ENCODE measurements at regions not wholly inside any gene's neighbourhood (a gene's known extent, or its start where the extent isn't known, plus 50 kb on each side); places are given as distances from the start of the nearest gene placed in this dataset.
A peak's percentile ranks its signal among the peaks of the same experiment; 100 is the strongest.

- no TSS peak for BruUV-seq (replicated peaks)
- CTCF ChIA-PET, result interaction anchor here (1.0 to 1.8 kb wide), 4 partner anchors 8 to 847 kb away, joined by 3 to 4 read pairs (median 4); no protein-coding TSS in a partner anchor
- H4K20me1 ChIP-seq (ENCODE audit: control insufficient read depth, insufficient read depth), result no peaks in the 10 kb centered on the region
- H3K4me2 ChIP-seq (ENCODE audit: control insufficient read depth, insufficient read depth), result peak overlapping the region; percentile 92
- no peaks in the 10 kb centered on the region for H3K9me3 ChIP-seq (replicated peaks; ENCODE audit: control insufficient read depth, insufficient read depth, low read length)
- DNase-seq (ENCODE audit: low read depth, low spot score), result peak; percentile 68
- peak overlapping the region; percentile 71 for H3K4me3 ChIP-seq
- intact Hi-C loops (cut with micrococcal nuclease; ENCODE audit: unreplicated experiment) (loop anchor here (2.0 to 5.0 kb wide), 2 partner anchors 244 to 847 kb away; no protein-coding TSS in a partner anchor), in situ Hi-C loops (cut with MboI) (loop anchor here (5.0 kb wide), 1 partner anchor 846 kb away; the partner anchor contains the start of gene ALCAM)
- H3K36me3 ChIP-seq (ENCODE audit: control insufficient read depth in 2 of 2, insufficient read depth in 2 of 2, low read length in 1 of 2), result no peaks in the 10 kb centered on the region
- H2AFZ ChIP-seq (ENCODE audit: control insufficient read depth, low read depth, low read length), result peak overlapping the region; percentile 35; the same call in 1 of the 2 replicates
- RAD21 ChIA-PET (ENCODE audit: unreplicated experiment), result interaction anchor here (0.8 to 1.6 kb wide), 2 partner anchors 11 to 847 kb away, joined by 3 to 4 read pairs; no protein-coding TSS in a partner anchor
- peaks cover 4% of the 10 kb centered on the region for H3K79me2 ChIP-seq (ENCODE audit: control insufficient read depth, insufficient read depth, low read length)
- peak overlapping the region; percentile 91 for H3K27ac ChIP-seq (ENCODE audit: control insufficient read depth, insufficient read depth)
- SMC1A ChIA-PET (ENCODE audit: uncharacterized antibody, unreplicated experiment), result interaction anchor here (1.2 kb wide), 1 partner anchor 11 kb away, joined by 3 read pairs; no protein-coding TSS in a partner anchor
- peak; percentile 66 for ATAC-seq
- peaks cover 23% of the 10 kb centered on the region for H3K4me1 ChIP-seq (ENCODE audit: control insufficient read depth, insufficient read depth, low read length)
- 8% methylated on average over 7 of the region's 7 CpGs for WGBS (ENCODE audit: insufficient coverage, insufficient replicate concordance, low lambda C conversion rate, missing lambda C conversion rate)
- H3K9ac ChIP-seq (ENCODE audit: control insufficient read depth, insufficient read depth, low read length), result peak overlapping the region; percentile 79
- FAIRE-seq, result peak; percentile 31
- H3K27me3 ChIP-seq (replicated peaks in 1 of 2; ENCODE audit: control insufficient read depth in 2 of 2, insufficient read depth in 2 of 2, low read length in 1 of 2), result no peaks in the 10 kb centered on the region
- POLR2A ChIA-PET, result interaction anchor here (0.5 to 0.9 kb wide), 3 partner anchors 9 to 196 kb away, joined by 3 read pairs; no protein-coding TSS in a partner anchor
- TF ChIP-seq SMAD5 (IDR thresholded peaks at IDR 0.05; ENCODE audit: low read depth) (no peak), YBX1 (IDR thresholded peaks at IDR 0.05) (no peak), RELB (IDR thresholded peaks at IDR 0.05; ENCODE audit: low read depth) (peak; percentile 90), JUND (IDR thresholded peaks at IDR 0.05; ENCODE audit: low read depth, low read length) (no peak), RBBP5 (conservative IDR thresholded peaks at IDR 0.05) (no peak), CUX1 (IDR thresholded peaks at IDR 0.05; ENCODE audit: insufficient replicate concordance, low read depth, low read length) (peak; percentile 70), NR2C1 (IDR thresholded peaks at IDR 0.05) (no peak), TCF3 (IDR thresholded peaks at IDR 0.05; ENCODE audit: borderline replicate concordance, insufficient read depth, low read depth, low read length) (0 out of 2 replicates have a peak, but pooled peaks have one; percentile 45), CREB1 (IDR thresholded peaks at IDR 0.05; ENCODE audit: low read depth) (peak; percentile 54; the same call in 1 of the 2 replicates), ZBTB33 (IDR thresholded peaks at IDR 0.05) (no peak), ASH2L (IDR thresholded peaks at IDR 0.05; ENCODE audit: borderline replicate concordance, low read depth) (peak; percentile 16; the same call in 1 of the 2 replicates)
These were observed 844.9 kb upstream of the ALCAM start for GRCh38 chr3:104521606-104522336.
